CD4-positive, alpha-beta memory T cell (primary cell): ENCODE measurements at regions not wholly inside any gene's neighbourhood (a gene's known extent, or its start where the extent isn't known, plus 50 kb on each side); places are given as distances from the start of the nearest gene placed in this dataset.
"Not testable (repeated sequence)": the region's sequence is repeated elsewhere in the genome, so short reads cannot be mapped to it uniquely, and the experiment has no call there.

Experiments
- CTCF ChIA-PET: fragments of 350-600 bp; sonication (Branson Sonifier 250); formaldehyde crosslinking; loops from one replicate; lab custom pipeline; 2021; ENCODE audit warnings: inconsistent platforms; ENCODE audit not compliant: partially characterized antibody; lab: Charles Lee
- POLR2A ChIA-PET: fragments of 350-600 bp; sonication (Branson Sonifier 250); formaldehyde crosslinking; loops from one replicate; lab custom pipeline; 2021; ENCODE audit not compliant: partially characterized antibody; lab: Charles Lee
- DNase-seq, 5 donors: peaks; one replicate each; pipeline versions ENCODE4 v3.0.0 to v3.0.0-alpha.2; 2020 to 2022; ENCODE audit warnings: mixed read lengths in 1 of 5
- H3K27ac ChIP-seq: one replicate; pipeline ENCODE4 v1.7.0; 2013; ENCODE audit warnings: low read depth, low read length
- H3K27me3 ChIP-seq: 2 replicates; pipeline ENCODE4 v1.7.0; 2013; ENCODE audit warnings: mild to moderate bottlenecking, low read length, moderate library complexity; ENCODE audit not compliant: insufficient read depth
- H3K36me3 ChIP-seq: 2 replicates; pipeline ENCODE4 v1.7.0; 2013; ENCODE audit warnings: mild to moderate bottlenecking, low read length, moderate library complexity; ENCODE audit not compliant: insufficient read depth
- H3K4me1 ChIP-seq: 2 replicates; pipeline ENCODE4 v1.7.0; 2013; ENCODE audit warnings: mild to moderate bottlenecking, low read length, moderate library complexity; ENCODE audit not compliant: insufficient read depth
- H3K4me3 ChIP-seq, 2 donors: one replicate each; pipeline ENCODE4 v1.7.0; 2013; ENCODE audit warnings: low read length in 2 of 2, mild to moderate bottlenecking in 1 of 2
- H3K9me3 ChIP-seq, 2 donors: one replicate each; pipeline ENCODE4 v1.7.0; 2013; ENCODE audit warnings: low read length in 2 of 2, control low read depth in 1 of 2; ENCODE audit not compliant: control insufficient read depth in 1 of 2
- H3K27ac Mint-ChIP-seq, 7 donors: one replicate each; pipeline ENCODE4 v1.8.0; 2020 to 2021; ENCODE audit warnings: mixed read lengths in 7 of 7, mild to moderate bottlenecking in 6 of 7, inconsistent platforms in 3 of 7, moderate library complexity in 3 of 7
- H3K27me3 Mint-ChIP-seq, 2 donors: one replicate each; pipeline ENCODE4 v1.8.0; 2020 to 2021; ENCODE audit warnings: mixed read lengths in 2 of 2
- H3K36me3 Mint-ChIP-seq, 2 donors: one replicate each; pipeline ENCODE4 v1.8.0; 2020 to 2021; ENCODE audit warnings: mixed read lengths in 2 of 2, inconsistent platforms in 1 of 2, mild to moderate bottlenecking in 1 of 2
- H3K4me1 Mint-ChIP-seq, 4 donors: one replicate each; pipeline ENCODE4 v1.8.0; 2020 to 2021; ENCODE audit warnings: mixed read lengths in 4 of 4, mild to moderate bottlenecking in 1 of 4
- H3K4me3 Mint-ChIP-seq, 8 donors: one replicate each; pipeline ENCODE4 v1.8.0; 2020 to 2021; ENCODE audit warnings: mixed read lengths in 8 of 8, mild to moderate bottlenecking in 7 of 8, moderate library complexity in 6 of 8, inconsistent platforms in 3 of 8
- H3K9me3 Mint-ChIP-seq, 8 donors: one replicate each; pipeline ENCODE4 v1.8.0; 2020 to 2021; ENCODE audit warnings: mixed read lengths in 8 of 8, mild to moderate bottlenecking in 5 of 8, inconsistent platforms in 3 of 8, moderate library complexity in 1 of 8
- intact Hi-C: fragments of 100-400 bp; cut with micrococcal nuclease; formaldehyde crosslinking; loops from one replicate; pipeline ENCODE4 v1.15.1; 2023

DNA sequence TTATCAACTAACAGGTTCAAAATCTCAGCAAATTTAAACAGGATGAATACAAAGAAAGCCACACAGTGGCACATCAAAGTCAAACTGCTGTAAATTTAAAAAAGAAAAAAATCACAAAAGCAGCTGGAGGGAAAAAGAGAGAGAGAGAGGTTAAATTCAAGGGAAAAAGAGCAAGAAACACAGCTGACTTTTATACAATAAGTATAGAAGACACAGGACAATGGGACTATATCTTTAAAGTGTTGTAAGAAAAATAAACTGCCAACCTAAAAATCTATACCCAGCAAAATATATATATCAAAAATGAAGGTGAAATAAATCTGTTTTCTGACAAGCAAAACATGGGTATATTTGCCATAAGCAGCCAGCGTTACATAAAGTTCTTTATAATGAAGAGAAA, 261.5 kb downstream of the TLE1 start:
- H3K4me1 Mint-ChIP-seq: no peaks in the 10 kb centered on the region
- intact Hi-C loops: no loop called here
- no peak overlapping the region for H3K27ac ChIP-seq
- no peaks in the 10 kb centered on the region for H3K27me3 Mint-ChIP-seq
- H3K36me3 ChIP-seq: no peaks in the 10 kb centered on the region
- H3K9me3 Mint-ChIP-seq: peaks cover 0 to 39% (median 16%) of the 10 kb centered on the region in 8 donors
- H3K4me3 ChIP-seq: no peak overlapping the region
- no peak overlapping the region for H3K27ac Mint-ChIP-seq
- no peaks in the 10 kb centered on the region for H3K9me3 ChIP-seq
- ChIA-PET POLR2A (no interaction called here), CTCF (no interaction called here)
- H3K4me1 ChIP-seq: no peaks in the 10 kb centered on the region
- no peaks in the 10 kb centered on the region for H3K27me3 ChIP-seq
- H3K4me3 Mint-ChIP-seq: no peak overlapping the region
- no peak for DNase-seq
- H3K36me3 Mint-ChIP-seq: no peaks in the 10 kb centered on the region

DNA sequence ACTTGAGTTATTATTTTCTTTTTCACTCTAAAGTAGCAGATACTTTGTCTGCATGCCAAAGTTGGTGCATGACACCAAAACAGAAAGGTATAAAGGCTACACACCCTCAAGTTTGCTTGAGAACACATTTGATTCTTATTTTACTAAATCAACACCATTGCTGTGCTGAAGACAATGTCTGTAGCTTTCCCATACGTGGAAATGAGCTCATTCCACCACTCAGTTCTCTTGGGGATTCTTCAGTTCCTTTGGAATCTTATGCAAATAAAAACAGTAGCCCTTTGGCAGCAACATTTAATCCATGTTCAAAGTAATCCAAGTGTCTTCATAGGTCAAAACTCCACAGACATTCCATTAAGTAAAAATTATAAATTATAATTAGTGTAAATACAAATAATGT, 264.9 kb downstream of the TLE1 start:
- Mint-ChIP-seq H3K4me3 (no peak overlapping the region), H3K9me3 (peaks cover 0 to 24% (median 14%) of the 10 kb centered on the region in 8 donors), H3K4me1 (no peaks in the 10 kb centered on the region), H3K36me3 (no peaks in the 10 kb centered on the region), H3K27me3 (no peaks in the 10 kb centered on the region), H3K27ac (no peak overlapping the region)
- H3K9me3 ChIP-seq: no peaks in the 10 kb centered on the region
- intact Hi-C loops: no loop called here
- H3K4me3 ChIP-seq: no peak overlapping the region
- CTCF ChIA-PET: no interaction called here
- no peak overlapping the region for H3K27ac ChIP-seq
- POLR2A ChIA-PET: no interaction called here
- H3K4me1 ChIP-seq: no peaks in the 10 kb centered on the region
- H3K27me3 ChIP-seq: no peaks in the 10 kb centered on the region
- DNase-seq: no peak
- H3K36me3 ChIP-seq: no peaks in the 10 kb centered on the region

DNA sequence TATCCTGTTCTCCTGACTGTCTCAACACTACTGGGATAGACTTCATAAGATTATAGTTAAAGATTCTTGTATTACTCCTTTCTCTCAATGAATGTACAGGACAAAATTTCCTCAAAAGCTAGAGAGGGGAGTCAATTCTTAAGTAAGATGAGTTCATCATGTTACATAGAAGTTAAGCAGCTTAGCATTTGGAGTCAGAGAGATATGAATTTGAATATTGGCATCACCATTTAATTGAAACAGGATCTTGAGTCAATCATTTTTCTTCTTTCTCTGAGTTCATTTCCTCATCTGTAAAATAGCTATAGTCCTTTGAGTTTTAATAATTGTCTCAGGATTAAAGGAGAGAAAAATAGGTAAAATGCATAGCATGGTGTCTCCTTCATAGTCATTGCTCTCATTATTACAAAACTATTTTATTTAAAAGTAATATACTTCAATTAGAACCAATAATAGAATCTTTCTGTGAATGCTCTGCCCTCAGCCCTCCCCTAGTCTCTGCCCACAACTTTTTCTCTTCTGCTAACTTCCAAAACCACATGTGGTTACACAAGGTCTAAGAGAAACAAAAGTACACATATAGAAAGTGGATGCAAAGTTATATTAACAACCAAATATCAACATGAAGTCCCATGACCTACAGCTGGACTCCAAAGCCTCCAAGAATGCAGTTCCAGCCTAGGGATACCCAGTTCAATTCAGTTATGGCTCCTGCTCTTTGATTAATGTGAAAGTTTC, 265.6 kb downstream of the TLE1 start:
- H3K36me3 Mint-ChIP-seq: no peaks in the 10 kb centered on the region
- H3K27me3 ChIP-seq: no peaks in the 10 kb centered on the region
- no peak for DNase-seq
- H3K4me1 ChIP-seq: no peaks in the 10 kb centered on the region
- no peak overlapping the region for H3K27ac ChIP-seq
- H3K9me3 ChIP-seq: no peaks in the 10 kb centered on the region
- intact Hi-C loops: no loop called here
- CTCF ChIA-PET: no interaction called here
- POLR2A ChIA-PET: no interaction called here
- H3K9me3 Mint-ChIP-seq: peaks cover 0 to 24% (median 14%) of the 10 kb centered on the region in 8 donors
- no peak overlapping the region for H3K4me3 Mint-ChIP-seq
- H3K27me3 Mint-ChIP-seq: no peaks in the 10 kb centered on the region
- no peak overlapping the region for H3K4me3 ChIP-seq
- no peaks in the 10 kb centered on the region for H3K4me1 Mint-ChIP-seq
- H3K27ac Mint-ChIP-seq: no peak overlapping the region
- no peaks in the 10 kb centered on the region for H3K36me3 ChIP-seq

DNA sequence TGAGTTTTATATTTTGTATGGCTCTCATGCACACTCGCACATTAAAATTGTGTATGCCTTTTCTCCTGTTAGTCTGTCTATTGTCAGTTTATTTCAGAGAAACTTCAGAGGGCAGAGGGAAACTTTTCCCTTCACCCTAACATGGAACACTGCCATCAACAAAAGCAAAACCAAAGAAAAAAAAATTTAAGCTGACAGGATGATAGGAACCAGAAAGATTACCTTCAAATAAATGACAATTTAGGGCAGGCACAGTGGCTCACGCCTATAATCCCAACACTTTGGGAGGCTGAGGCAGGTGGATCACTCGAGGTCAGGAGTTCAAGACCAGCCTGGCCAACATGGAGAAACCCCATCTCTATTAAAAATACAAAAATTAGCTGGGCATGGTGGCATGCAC, 268.3 kb downstream of the TLE1 start:
- H3K9me3 ChIP-seq, H3K4me3 ChIP-seq, H3K27me3 ChIP-seq, H3K27ac Mint-ChIP-seq, intact Hi-C loops, H3K27ac ChIP-seq, DNase-seq, H3K36me3 ChIP-seq, H3K4me1 Mint-ChIP-seq, H3K36me3 Mint-ChIP-seq, H3K4me3 Mint-ChIP-seq, CTCF ChIA-PET, H3K27me3 Mint-ChIP-seq, H3K4me1 ChIP-seq, POLR2A ChIA-PET: not testable (repeated sequence)
- H3K9me3 Mint-ChIP-seq: peaks cover under 1 to 13% (median 6%) of the 10 kb centered on the region in 8 donors

DNA sequence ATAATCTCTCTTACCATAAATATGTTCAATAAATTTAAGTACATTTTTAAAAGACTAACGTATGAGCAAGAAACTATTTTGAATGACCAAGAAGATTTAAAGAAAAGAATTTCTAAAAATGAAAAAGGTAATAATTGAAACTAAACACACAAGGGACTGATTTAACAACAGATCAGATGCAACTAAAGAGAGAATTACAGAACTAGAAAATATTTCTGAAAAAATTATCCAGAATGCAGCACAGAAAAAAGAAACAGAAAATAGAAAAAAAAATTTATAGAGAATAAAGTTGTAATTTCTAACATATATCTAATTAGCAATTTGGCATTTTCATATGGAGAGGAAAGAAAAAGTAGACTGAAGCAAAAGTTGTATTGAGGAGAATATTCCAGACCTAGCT, 269.3 kb downstream of the TLE1 start:
- Mint-ChIP-seq H3K27ac (no peak overlapping the region), H3K36me3 (no peaks in the 10 kb centered on the region), H3K9me3 (peaks cover 2 to 6% (median 4%) of the 10 kb centered on the region in 8 donors), H3K27me3 (no peaks in the 10 kb centered on the region), H3K4me3 (no peak overlapping the region), H3K4me1 (no peaks in the 10 kb centered on the region)
- Histone ChIP-seq H3K4me1 (no peaks in the 10 kb centered on the region), H3K4me3 (no peak overlapping the region), H3K36me3 (no peaks in the 10 kb centered on the region), H3K9me3 (peaks cover 0 to 3% of the 10 kb centered on the region in 2 donors), H3K27me3 (no peaks in the 10 kb centered on the region), H3K27ac (no peak overlapping the region)
- CTCF ChIA-PET: no interaction called here
- intact Hi-C loops: no loop called here
- no peak for DNase-seq
- POLR2A ChIA-PET: no interaction called here

DNA sequence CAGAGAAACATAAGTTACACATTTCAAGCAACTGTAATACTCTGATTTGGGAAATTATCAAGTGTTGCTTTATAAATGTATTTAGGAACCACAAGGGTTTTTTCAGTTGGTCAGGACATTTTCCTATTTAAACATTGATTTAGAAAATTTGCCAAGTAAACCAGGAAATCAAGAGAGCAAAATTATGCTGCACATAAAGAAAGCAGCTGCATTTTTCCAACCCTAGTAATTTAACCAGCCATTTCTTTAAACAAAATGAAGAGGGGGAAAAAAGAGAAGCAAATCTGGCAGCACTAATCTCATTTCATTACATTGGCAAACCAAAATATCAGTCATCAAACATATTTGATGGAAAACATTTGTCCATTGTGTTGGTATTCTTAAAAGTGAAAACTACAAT, 271.4 kb downstream of the TLE1 start:
- Mint-ChIP-seq H3K4me1 (no peaks in the 10 kb centered on the region), H3K36me3 (no peaks in the 10 kb centered on the region), H3K4me3 (no peak overlapping the region), H3K9me3 (peaks cover 2 to 6% (median 4%) of the 10 kb centered on the region in 8 donors), H3K27ac (no peak overlapping the region), H3K27me3 (no peaks in the 10 kb centered on the region)
- POLR2A ChIA-PET: no interaction called here
- H3K4me1 ChIP-seq: no peaks in the 10 kb centered on the region
- peaks cover 0 to 3% of the 10 kb centered on the region in 2 donors for H3K9me3 ChIP-seq
- no peak for DNase-seq
- no peaks in the 10 kb centered on the region for H3K36me3 ChIP-seq
- intact Hi-C loops: no loop called here
- no peaks in the 10 kb centered on the region for H3K27me3 ChIP-seq
- H3K4me3 ChIP-seq: no peak overlapping the region
- CTCF ChIA-PET: no interaction called here
- H3K27ac ChIP-seq: no peak overlapping the region

DNA sequence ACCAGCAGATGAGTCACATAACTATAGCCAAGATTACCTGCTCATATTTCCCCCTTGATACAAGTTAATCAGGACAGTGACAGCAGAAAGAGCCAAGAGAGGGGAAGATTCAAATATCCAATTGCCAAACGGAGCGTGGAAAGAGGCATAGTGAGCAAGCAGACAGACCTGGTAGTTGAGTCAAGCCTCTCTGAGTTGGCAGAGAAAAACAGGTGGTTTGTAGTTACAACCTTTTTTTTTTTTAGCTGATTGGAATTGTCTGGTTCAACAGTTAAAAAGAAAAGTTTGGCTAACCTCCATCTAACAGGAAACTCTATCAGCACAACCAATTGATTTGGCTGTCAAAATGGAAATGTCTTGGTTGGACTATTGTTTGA, 272.1 kb downstream of the TLE1 start:
- no peak overlapping the region for H3K4me3 ChIP-seq
- ChIA-PET CTCF (no interaction called here), POLR2A (no interaction called here)
- no peaks in the 10 kb centered on the region for H3K27me3 ChIP-seq
- intact Hi-C loops: no loop called here
- no peak overlapping the region for H3K4me3 Mint-ChIP-seq
- no peak overlapping the region for H3K27ac ChIP-seq
- H3K9me3 Mint-ChIP-seq: peaks cover 2 to 6% (median 4%) of the 10 kb centered on the region in 8 donors
- no peaks in the 10 kb centered on the region for H3K36me3 ChIP-seq
- no peaks in the 10 kb centered on the region for H3K27me3 Mint-ChIP-seq
- H3K4me1 ChIP-seq: no peaks in the 10 kb centered on the region
- no peaks in the 10 kb centered on the region for H3K4me1 Mint-ChIP-seq
- H3K27ac Mint-ChIP-seq: no peak overlapping the region
- no peak for DNase-seq
- no peaks in the 10 kb centered on the region for H3K36me3 Mint-ChIP-seq
- H3K9me3 ChIP-seq: peaks cover 0 to 3% of the 10 kb centered on the region in 2 donors
